ENCODE measurements at regions not wholly inside any gene's neighbourhood (a gene's known extent, or its start where the extent isn't known, plus 50 kb on each side); places are given as distances from the start of the nearest gene placed in this dataset.

DNA sequence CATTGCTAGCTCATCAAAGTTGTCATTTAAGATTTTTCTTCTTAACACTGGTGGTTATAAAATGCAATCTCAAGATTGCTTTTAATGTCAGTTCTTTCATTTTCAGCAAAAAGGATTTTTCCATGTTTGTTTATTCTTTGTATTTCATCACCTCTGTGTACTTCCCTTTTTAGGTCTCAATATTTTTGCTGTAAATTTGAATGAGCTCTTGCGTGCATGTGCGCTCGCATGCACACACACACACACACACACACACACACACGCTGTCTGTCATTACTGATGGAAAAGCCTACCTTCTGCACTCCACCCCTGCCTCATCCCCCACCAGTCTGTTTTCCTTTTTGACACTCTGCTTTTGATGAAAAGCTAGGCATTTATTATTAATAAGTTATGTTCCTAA, 85.3 kb upstream of the FYN start:
- Histone ChIP-seq H3K9me3 (no peaks in the 10 kb centered on the region), H3K4me3 (no peak overlapping the region), H3K4me1 (ENCODE audit: control insufficient read depth in 1 of 2, low read depth in 2 of 2) (no peaks in the 10 kb centered on the region), H3K27ac (no peak overlapping the region), H3K27me3 (replicated peaks; ENCODE audit: insufficient read depth) (no peaks in the 10 kb centered on the region), H3K36me3 (no peaks in the 10 kb centered on the region)
- DNase-seq (ENCODE audit: low spot score) (no peak), ATAC-seq (ENCODE audit: insufficient number of reproducible peaks, low FRiP score, low read depth) (no peak)
- TF ChIP-seq, protein P1, sequence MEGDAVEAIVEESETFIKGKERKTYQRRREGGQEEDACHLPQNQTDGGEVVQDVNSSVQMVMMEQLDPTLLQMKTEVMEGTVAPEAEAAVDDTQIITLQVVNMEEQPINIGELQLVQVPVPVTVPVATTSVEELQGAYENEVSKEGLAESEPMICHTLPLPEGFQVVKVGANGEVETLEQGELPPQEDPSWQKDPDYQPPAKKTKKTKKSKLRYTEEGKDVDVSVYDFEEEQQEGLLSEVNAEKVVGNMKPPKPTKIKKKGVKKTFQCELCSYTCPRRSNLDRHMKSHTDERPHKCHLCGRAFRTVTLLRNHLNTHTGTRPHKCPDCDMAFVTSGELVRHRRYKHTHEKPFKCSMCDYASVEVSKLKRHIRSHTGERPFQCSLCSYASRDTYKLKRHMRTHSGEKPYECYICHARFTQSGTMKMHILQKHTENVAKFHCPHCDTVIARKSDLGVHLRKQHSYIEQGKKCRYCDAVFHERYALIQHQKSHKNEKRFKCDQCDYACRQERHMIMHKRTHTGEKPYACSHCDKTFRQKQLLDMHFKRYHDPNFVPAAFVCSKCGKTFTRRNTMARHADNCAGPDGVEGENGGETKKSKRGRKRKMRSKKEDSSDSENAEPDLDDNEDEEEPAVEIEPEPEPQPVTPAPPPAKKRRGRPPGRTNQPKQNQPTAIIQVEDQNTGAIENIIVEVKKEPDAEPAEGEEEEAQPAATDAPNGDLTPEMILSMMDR (IDR thresholded peaks at IDR 0.05): no peak

- Histone ChIP-seq H3K9me3 (no peaks in the 10 kb centered on the region), H3K4me3 (no peak overlapping the region), H3K4me1 (ENCODE audit: control insufficient read depth in 1 of 2, low read depth in 2 of 2) (no peaks in the 10 kb centered on the region), H3K27ac (no peak overlapping the region), H3K36me3 (no peaks in the 10 kb centered on the region), H3K27me3 (replicated peaks; ENCODE audit: insufficient read depth) (no peaks in the 10 kb centered on the region)
- ATAC-seq (ENCODE audit: insufficient number of reproducible peaks, low FRiP score, low read depth) (no peak), DNase-seq (ENCODE audit: low spot score) (no peak)
- TF ChIP-seq, protein P1 (IDR thresholded peaks at IDR 0.05): no peak
These were observed 86.5 kb upstream of the FYN start for GRCh38 chr6:111959766-111960165.

DNA sequence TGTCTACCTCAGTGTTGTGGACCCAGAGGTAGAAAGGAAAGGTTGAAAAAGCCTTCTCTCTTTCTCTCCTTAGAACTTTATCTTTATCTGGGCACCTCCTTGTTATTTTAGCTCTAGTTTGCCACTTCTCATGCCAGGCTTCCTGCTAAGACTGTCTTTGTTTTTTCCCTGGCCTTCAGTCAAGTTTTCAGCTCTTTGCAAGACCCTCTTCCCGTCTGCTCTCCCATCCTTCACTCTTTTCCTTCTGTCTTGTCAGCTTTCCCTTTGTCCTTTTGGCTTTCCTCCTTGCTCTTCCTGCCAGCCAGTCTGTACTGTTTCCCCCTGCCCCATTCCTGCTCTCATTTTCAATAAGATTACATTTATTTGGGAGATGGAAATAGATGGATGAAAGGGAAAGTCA, 86.8 kb upstream of the CCN6 start:
- Histone ChIP-seq H3K27me3 (replicated peaks; ENCODE audit: insufficient read depth) (no peaks in the 10 kb centered on the region), H3K9me3 (no peaks in the 10 kb centered on the region), H3K4me3 (no peak overlapping the region), H3K36me3 (no peaks in the 10 kb centered on the region), H3K27ac (no peak overlapping the region), H3K4me1 (ENCODE audit: control insufficient read depth in 1 of 2, low read depth in 2 of 2) (no peaks in the 10 kb centered on the region)
- no peak for DNase-seq (ENCODE audit: low spot score)
- TF ChIP-seq, protein P1 (IDR thresholded peaks at IDR 0.05): no peak
- no peak for ATAC-seq (ENCODE audit: insufficient number of reproducible peaks, low FRiP score, low read depth)

- H3K27me3 ChIP-seq (replicated peaks; ENCODE audit: insufficient read depth): no peaks in the 10 kb centered on the region
- no peak overlapping the region for H3K27ac ChIP-seq
- H3K4me1 ChIP-seq (ENCODE audit: control insufficient read depth in 1 of 2, low read depth in 2 of 2): peaks cover 5 to 19% of the 10 kb centered on the region in 2 donors
- H3K36me3 ChIP-seq: no peaks in the 10 kb centered on the region
- DNase-seq (ENCODE audit: low spot score) (no peak), ATAC-seq (ENCODE audit: insufficient number of reproducible peaks, low FRiP score, low read depth) (no peak)
- H3K4me3 ChIP-seq: no peak overlapping the region
- TF ChIP-seq, protein P1 (IDR thresholded peaks at IDR 0.05): no peak
- no peaks in the 10 kb centered on the region for H3K9me3 ChIP-seq
These were observed 83.5 kb upstream of the CCN6 start for GRCh38 chr6:111970426-111970825.

DNA sequence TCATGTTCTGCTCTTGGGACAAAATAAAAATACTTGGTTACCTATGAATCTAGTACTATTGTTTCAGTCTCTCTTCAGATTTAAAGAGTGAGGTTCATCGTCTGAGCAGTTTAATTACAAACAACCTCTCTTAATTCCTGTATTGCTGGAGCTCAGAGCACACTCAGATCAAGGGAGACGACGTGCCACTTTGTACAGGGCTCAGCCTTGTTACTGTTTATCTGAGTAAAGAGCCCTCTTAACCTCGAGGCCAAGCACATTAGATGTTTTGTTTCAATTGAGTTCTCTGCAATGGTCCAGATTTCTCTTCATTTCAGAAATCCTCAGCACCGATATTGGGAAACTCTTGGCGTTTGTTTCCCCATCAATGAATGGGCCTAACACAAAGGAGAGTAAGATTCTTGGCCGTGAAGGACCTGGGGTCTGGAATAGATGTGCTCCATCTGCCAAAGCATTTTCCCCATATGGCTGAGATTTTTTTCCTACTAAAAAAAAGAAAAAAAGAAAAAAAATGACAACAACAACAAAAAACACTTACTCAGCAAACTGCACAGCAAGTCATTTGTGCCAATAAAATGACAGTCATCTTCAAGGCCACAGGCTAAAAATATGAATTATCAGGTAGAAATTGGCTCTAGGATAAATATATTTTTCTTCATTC, 82.6 kb upstream of the CCN6 start:
- peaks cover 5 to 19% of the 10 kb centered on the region in 2 donors for H3K4me1 ChIP-seq (ENCODE audit: control insufficient read depth in 1 of 2, low read depth in 2 of 2)

More for the DNA sequence above, 82.6 kb upstream of the CCN6 start:
- Histone ChIP-seq H3K36me3 (no peaks in the 10 kb centered on the region), H3K27ac (no peak overlapping the region), H3K27me3 (replicated peaks; ENCODE audit: insufficient read depth) (no peaks in the 10 kb centered on the region), H3K9me3 (no peaks in the 10 kb centered on the region), H3K4me3 (no peak overlapping the region)
- no peak for ATAC-seq (ENCODE audit: insufficient number of reproducible peaks, low FRiP score, low read depth)
- DNase-seq (ENCODE audit: low spot score): no peak
- TF ChIP-seq, protein P1 (IDR thresholded peaks at IDR 0.05): no peak

Measured in thoracic aorta (tissue), 2 donors.